Adipocyte (in vitro differentiated cells): ENCODE measurements at regions not wholly inside any gene's neighbourhood (a gene's known extent, or its start where the extent isn't known, plus 50 kb on each side); places are given as distances from the start of the nearest gene placed in this dataset.

Source experiments
- DNase-seq: peaks from one replicate; pipeline ENCODE4 v3.0.0-alpha.2; 2015; ENCODE audit warnings: low read depth
- H3K27me3 ChIP-seq: replicated peaks from 2 replicates; pipeline ENCODE4 v1.7.0; 2013; ENCODE audit warnings: mild to moderate bottlenecking, low read length, moderate library complexity; ENCODE audit not compliant: control insufficient read depth, insufficient read depth
- H3K36me3 ChIP-seq: 2 replicates; pipeline ENCODE4 v1.7.0; 2013; ENCODE audit warnings: low read length, mild to moderate bottlenecking, moderate library complexity; ENCODE audit not compliant: control insufficient read depth, insufficient read depth, severe bottlenecking
- H3K4me1 ChIP-seq: 2 replicates; pipeline ENCODE4 v1.7.0; 2013; ENCODE audit warnings: mild to moderate bottlenecking, low read length, moderate library complexity; ENCODE audit not compliant: control insufficient read depth, insufficient read depth
- H3K4me3 ChIP-seq: 2 replicates; pipeline ENCODE4 v1.7.0; 2013; ENCODE audit warnings: mild to moderate bottlenecking, low read length, moderate library complexity
- H3K9ac ChIP-seq: 2 replicates; pipeline ENCODE4 v1.7.0; 2013; ENCODE audit warnings: mild to moderate bottlenecking, low read length, moderate library complexity
- H3K9me3 ChIP-seq: 2 replicates; pipeline ENCODE4 v1.7.0; 2013; ENCODE audit warnings: mild to moderate bottlenecking, low read length, moderate library complexity; ENCODE audit not compliant: control insufficient read depth

DNA sequence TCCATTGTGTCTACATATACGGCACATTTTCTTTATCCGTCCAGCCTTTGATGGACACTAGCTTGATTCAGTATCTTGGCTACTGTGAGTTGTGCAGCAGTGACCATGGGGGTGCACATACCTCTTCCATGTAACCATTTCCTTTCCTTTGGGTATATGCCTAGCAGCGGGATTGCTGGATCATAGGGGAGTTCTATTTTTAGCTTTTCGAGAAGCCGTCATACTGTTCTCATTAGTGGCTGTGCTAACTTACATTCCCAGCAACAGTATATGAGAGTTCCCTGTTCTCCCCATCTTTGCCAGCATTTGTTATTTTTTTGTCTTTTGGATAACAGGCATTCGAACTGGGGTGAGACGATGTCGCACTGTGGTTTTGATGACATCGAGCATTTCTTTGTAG lies 395.0 kb downstream of the SMOC2 start:
- H3K27me3 ChIP-seq: peaks cover 19% of the 10 kb centered on the region
- H3K9me3 ChIP-seq: peaks cover 7% of the 10 kb centered on the region
- H3K4me1 ChIP-seq: no peaks in the 10 kb centered on the region
- no peak overlapping the region for H3K4me3 ChIP-seq
- H3K9ac ChIP-seq: no peak overlapping the region
- DNase-seq: no peak
- no peaks in the 10 kb centered on the region for H3K36me3 ChIP-seq

DNA sequence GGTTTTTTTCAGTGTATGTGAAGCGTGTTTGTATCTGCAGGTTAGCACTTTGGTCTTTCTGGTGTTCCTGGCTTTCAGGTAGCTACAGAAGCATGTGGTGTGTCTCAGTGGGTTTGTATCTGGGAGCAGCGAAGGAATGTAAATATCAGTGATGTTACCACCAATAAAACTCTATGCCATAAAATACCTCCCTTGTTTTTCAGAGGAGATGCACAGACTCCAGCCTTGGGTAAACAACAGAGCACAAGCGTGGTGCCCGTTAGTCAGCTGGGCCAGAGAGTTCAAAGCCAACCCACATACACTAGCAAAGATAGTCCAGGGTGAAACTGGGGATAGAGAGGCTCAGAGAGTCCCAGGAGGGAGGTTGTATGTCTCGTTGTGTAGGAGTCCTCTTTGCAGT lies 393.8 kb downstream of the SMOC2 start:
- Histone ChIP-seq H3K4me1 (no peaks in the 10 kb centered on the region), H3K36me3 (no peaks in the 10 kb centered on the region), H3K9me3 (peaks cover 7% of the 10 kb centered on the region), H3K4me3 (no peak overlapping the region), H3K9ac (no peak overlapping the region), H3K27me3 (peaks cover 19% of the 10 kb centered on the region)
- DNase-seq: no peak

DNA sequence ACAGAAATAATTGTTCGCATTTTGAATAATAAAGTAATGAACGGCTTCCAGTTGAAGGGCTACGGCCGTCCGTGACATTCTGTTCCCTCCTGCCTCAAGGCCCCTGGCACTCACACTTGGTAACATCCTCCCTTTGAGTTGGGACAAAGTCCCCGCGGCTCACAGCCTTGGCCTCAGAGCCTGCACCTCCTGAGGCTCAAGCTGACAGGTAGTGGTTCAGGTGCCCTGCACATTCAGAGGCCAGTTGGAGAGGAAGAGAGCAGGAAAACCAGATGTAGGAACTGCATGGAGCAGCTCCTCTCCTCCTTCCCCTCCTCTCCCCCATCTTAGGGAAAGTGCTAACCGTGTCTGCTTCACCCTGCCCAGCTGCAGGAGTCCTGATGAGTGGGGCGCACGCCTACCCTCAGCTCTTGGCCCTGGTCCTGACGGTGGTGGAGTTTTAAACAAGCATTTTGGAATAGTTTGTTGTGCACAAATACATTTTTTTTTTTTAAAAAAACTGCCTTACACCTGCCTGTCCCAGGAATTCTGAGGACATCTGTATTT lies 393.1 kb downstream of the SMOC2 start:
- H3K27me3 ChIP-seq: peaks cover 17% of the 10 kb centered on the region
- H3K9me3 ChIP-seq: peaks cover 7% of the 10 kb centered on the region
- no peaks in the 10 kb centered on the region for H3K36me3 ChIP-seq
- H3K4me1 ChIP-seq: no peaks in the 10 kb centered on the region
- no peak overlapping the region for H3K9ac ChIP-seq
- DNase-seq: no peak
- no peak overlapping the region for H3K4me3 ChIP-seq

DNA sequence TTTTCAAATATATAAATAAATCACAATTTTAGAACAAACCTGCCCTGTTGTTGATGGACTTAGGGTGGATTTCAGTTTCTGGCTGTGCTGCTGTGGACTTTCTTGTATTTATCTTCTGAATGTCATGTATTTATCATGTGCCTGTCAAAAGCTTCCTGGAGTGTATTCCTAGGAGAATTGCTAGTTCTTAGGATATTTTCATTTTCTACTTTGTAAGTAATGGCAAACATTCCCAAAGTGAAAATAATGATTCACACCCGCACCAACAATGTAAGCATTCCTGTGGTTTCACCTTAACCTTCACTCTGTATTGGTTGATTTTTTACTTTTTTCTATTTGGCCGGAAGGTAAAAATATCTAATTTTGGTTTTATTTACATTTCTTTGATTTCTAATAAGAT lies 387.8 kb downstream of the SMOC2 start:
- Histone ChIP-seq H3K27me3 (peaks cover 4% of the 10 kb centered on the region), H3K9me3 (no peaks in the 10 kb centered on the region), H3K36me3 (no peaks in the 10 kb centered on the region), H3K4me1 (no peaks in the 10 kb centered on the region), H3K4me3 (no peak overlapping the region), H3K9ac (no peak overlapping the region)
- no peak for DNase-seq

DNA sequence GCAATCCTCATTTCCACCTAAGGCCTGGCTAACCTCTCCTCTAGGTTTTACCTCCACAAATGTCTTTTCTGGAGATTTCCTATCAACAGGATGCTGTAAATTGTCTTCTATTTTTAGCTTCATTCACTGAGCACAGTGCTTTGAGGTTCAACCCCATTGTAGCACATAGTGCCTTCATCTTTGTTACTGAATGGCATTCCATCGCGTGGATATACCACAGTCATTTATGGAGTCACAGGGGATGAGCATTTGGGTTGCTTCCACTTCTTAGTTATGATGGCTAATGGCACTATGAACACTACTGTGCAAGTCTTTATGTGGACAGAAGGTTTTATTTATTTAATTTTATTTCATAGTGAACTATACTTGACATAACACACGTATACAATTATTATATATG lies 387.1 kb downstream of the SMOC2 start:
- H3K4me1 ChIP-seq: no peaks in the 10 kb centered on the region
- peaks cover 4% of the 10 kb centered on the region for H3K27me3 ChIP-seq
- no peak for DNase-seq
- H3K4me3 ChIP-seq: no peak overlapping the region
- no peak overlapping the region for H3K9ac ChIP-seq
- no peaks in the 10 kb centered on the region for H3K36me3 ChIP-seq
- no peaks in the 10 kb centered on the region for H3K9me3 ChIP-seq

DNA sequence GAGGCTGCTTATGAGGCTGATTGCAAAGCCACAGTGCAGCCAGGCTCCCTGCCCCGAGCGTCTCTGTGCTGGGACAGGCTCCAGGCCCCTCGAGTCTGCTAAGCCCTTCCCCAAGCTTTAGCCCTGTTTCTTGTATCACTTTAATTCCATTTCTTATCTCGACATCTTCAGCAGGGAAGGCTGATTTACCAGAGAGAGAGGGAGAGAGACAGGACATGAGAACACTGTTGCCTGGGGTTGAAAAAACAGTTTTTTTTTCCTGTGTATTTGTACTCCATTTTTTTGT lies 386.5 kb downstream of the SMOC2 start:
- no peak for DNase-seq
- peaks cover 4% of the 10 kb centered on the region for H3K27me3 ChIP-seq
- no peak overlapping the region for H3K9ac ChIP-seq
- H3K4me3 ChIP-seq: no peak overlapping the region
- no peaks in the 10 kb centered on the region for H3K9me3 ChIP-seq
- no peaks in the 10 kb centered on the region for H3K36me3 ChIP-seq
- H3K4me1 ChIP-seq: no peaks in the 10 kb centered on the region

DNA sequence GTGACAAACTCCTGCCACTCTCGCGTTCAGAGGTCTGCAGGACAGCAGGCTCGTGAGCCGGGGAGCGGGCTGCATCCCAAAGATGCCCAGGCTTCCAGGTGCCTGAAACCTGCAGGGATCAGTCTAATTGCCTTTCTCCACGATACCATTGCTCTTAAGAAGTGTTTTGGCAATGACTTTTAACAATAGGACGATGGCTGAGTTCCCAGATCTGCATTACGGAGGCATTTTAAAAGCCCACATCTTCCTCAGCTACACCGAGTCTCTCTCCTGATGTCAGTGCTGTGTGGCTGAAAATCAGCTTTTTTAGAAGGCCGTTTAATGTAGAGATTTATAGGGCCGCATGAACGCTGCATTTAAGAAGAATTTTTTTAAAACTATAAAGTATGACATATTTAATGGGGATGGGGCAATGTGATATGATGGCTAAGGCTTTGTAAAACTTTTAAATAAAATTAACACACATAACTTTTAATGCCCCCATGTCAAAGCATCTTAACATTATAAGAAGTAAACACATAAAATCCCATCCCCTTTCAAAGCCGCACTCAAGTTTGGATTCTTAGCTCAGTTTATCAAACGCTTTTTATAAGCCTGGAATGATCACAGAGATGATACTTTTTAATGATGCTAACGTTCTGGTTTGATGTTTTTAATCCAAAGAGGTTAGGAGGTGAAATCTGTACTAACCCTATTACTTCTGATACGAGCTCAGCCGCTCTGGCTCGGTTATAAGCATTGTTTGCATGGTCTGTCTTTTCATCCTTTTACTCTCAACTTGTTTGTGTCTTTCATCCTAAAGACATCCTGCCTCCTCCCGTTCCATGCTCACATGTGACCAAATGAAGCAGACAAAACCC lies 386.0 kb downstream of the SMOC2 start:
- DNase-seq: no peak
- Histone ChIP-seq H3K36me3 (no peaks in the 10 kb centered on the region), H3K9ac (no peak overlapping the region), H3K9me3 (no peaks in the 10 kb centered on the region), H3K4me1 (no peaks in the 10 kb centered on the region), H3K4me3 (no peak overlapping the region), H3K27me3 (peaks cover 4% of the 10 kb centered on the region)

DNA sequence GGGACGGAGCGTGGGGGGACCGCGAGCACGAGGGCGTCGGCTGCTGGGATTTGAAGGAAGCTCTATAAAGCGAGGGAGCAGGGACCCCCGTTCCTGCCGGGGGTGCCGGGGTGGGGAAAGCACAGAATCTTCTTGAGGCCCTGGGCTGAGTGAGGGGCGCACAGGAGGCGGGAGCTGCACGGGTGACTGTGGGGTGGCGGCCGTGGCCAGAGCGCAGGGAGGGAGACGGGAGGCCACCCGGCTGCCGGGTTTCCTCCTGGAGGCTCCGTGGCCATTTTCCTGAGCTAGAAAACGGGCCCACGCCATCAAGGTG lies 385.1 kb downstream of the SMOC2 start:
- H3K36me3 ChIP-seq: no peaks in the 10 kb centered on the region
- H3K9me3 ChIP-seq: no peaks in the 10 kb centered on the region
- H3K4me3 ChIP-seq: no peak overlapping the region
- H3K4me1 ChIP-seq: no peaks in the 10 kb centered on the region
- H3K27me3 ChIP-seq: peaks cover 4% of the 10 kb centered on the region
- no peak for DNase-seq
- H3K9ac ChIP-seq: no peak overlapping the region

DNA sequence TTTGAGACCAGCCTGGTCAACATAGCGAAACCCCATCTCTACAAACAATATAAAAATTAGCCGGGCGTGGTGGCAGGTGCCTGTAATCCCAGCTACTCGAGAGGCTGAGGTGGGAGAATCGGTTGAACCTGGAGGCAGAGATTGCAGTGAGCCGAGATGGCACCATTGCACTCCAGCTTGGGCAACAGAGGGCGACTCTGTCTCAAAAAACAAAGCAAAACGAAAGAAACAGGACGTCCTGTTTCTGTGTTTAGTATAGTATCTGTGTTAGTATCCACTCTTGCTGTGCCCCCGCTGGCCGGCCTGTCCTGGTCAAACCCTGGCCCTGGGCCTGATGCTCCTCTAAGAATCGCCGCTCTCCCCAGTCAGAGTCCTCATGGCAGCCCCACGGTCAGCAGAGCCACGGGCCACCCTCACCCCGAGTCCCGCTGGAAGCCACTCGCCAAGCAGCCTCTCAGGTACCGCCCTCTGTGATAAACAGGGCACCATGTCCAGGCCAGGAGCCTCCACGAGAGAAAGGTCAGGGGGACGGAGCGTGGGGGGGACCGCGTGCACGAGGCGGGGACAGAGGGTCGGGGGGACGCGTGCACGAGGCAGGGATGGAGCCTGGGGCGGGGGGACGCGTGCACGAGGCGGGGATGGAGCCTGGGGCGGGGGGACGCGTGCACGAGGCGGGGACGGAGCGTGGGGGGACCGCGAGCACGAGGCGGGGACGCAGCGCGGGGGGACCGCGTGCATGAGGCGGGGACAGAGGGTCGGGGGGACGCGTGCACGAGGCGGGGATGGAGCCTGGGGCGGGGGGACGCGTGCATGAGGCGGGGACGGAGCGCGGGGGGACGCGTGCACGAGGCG lies 384.5 kb downstream of the SMOC2 start:
- H3K4me1 ChIP-seq: no peaks in the 10 kb centered on the region
- no peaks in the 10 kb centered on the region for H3K9me3 ChIP-seq
- H3K27me3 ChIP-seq: peaks cover 4% of the 10 kb centered on the region
- H3K9ac ChIP-seq: no peak overlapping the region
- H3K36me3 ChIP-seq: no peaks in the 10 kb centered on the region
- DNase-seq: no peak
- no peak overlapping the region for H3K4me3 ChIP-seq

DNA sequence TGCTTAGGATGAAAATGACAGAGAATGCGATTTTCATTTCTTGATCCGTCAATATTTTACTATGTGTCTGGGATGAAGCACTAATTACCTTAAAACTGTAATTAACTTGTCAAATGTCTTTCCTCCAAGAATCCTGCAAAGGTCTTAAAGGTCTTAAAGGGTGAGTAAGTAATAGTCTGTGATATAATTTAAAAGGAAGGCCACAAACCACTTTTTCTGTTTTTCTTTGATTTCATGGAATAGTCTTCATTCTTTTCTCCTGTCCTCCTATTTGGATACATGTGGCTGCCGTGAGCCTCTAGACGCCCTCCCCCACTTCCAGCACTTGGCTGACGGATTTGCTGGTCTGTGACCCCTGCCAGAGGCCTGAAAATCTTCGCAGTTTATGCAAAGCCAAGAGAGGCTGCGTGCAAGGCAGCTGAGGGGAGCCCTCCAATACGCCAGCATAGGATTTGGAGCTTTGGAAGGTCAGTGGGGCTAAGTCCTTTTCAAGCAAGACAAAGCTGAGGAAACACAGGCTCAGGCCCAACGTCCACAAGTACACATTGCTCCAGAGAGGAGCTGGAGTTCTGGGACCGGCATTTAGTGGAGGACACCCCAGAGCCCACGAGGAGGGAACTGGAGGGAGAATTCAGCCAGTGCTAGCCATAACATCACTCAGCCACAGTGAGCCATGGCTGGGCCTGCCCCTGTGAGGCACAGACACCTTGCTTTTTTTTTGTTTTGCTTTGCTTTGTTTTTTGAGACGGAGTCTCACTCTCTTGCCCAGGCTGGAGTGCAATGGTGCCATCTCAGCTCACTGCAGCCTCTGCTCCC lies 382.6 kb downstream of the SMOC2 start:
- DNase-seq: no peak
- Histone ChIP-seq H3K4me1 (no peaks in the 10 kb centered on the region), H3K9me3 (peaks cover 4% of the 10 kb centered on the region), H3K4me3 (no peak overlapping the region), H3K36me3 (no peaks in the 10 kb centered on the region), H3K9ac (no peak overlapping the region), H3K27me3 (peaks cover 4% of the 10 kb centered on the region)

DNA sequence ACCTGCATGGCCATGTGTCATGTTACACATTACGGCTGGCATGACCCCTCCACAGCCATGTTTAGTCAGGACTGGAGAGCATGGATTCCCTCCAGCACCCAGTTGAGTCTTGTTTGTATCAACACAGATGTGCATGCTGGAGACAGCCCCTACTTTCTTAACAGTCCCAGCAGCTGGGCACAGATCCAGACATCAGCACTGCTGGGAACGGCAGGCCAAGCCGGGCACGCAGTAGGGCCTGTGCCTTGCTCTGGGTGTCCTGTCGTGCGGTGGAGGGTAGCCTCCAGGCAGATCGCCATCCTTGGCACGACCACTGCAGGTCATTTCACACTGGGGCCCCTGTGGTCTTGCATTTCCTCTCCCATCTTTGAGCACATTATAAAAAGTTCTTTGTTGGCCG lies 381.4 kb downstream of the SMOC2 start:
- no peak overlapping the region for H3K9ac ChIP-seq
- peaks cover 4% of the 10 kb centered on the region for H3K27me3 ChIP-seq
- DNase-seq: no peak
- H3K4me3 ChIP-seq: no peak overlapping the region
- no peaks in the 10 kb centered on the region for H3K4me1 ChIP-seq
- no peaks in the 10 kb centered on the region for H3K36me3 ChIP-seq
- H3K9me3 ChIP-seq: peaks cover 16% of the 10 kb centered on the region
